Dendritic cell treated with granulocyte-macrophage colony-stimulating factor and Interleukin-4, amounts not matched to agents 40 ng/mL and 50 ng/mL, for 4 days (primary cell): ENCODE measurements at regions not wholly inside any gene's neighbourhood (a gene's known extent, or its start where the extent isn't known, plus 50 kb on each side); places are given as distances from the start of the nearest gene placed in this dataset.

Source experiments
- H3K27ac Mint-ChIP-seq: one replicate; pipeline ENCODE4 v1.8.0; 2022; ENCODE audit warnings: mild to moderate bottlenecking, mixed read lengths
- H3K27me3 Mint-ChIP-seq: one replicate; pipeline ENCODE4 v1.8.0; 2022; ENCODE audit warnings: mild to moderate bottlenecking, mixed read lengths
- H3K36me3 Mint-ChIP-seq: one replicate; pipeline ENCODE4 v1.8.0; 2022; ENCODE audit warnings: low read depth, mixed read lengths
- H3K4me1 Mint-ChIP-seq: one replicate; pipeline ENCODE4 v1.8.0; 2022; ENCODE audit warnings: low read depth, mixed read lengths
- H3K4me3 Mint-ChIP-seq: one replicate; pipeline ENCODE4 v1.8.0; 2022; ENCODE audit warnings: mild to moderate bottlenecking, moderate library complexity, mixed read lengths
- H3K9me3 Mint-ChIP-seq: one replicate; pipeline ENCODE4 v1.8.0; 2022; ENCODE audit warnings: mixed read lengths
- intact Hi-C: fragments of 100-400 bp; cut with micrococcal nuclease; formaldehyde crosslinking; loops from one replicate; pipeline ENCODE4 v1.15.0; 2022

GRCh38 chr16:35181422-35182030 lies 1722.1 kb downstream of the TP53TG3F start:
- Mint-ChIP-seq H3K27me3 (no peaks in the 10 kb centered on the region), H3K27ac (no peak overlapping the region), H3K4me3 (no peak overlapping the region), H3K36me3 (no peaks in the 10 kb centered on the region), H3K4me1 (no peaks in the 10 kb centered on the region), H3K9me3 (peaks cover 60% of the 10 kb centered on the region)
- intact Hi-C loops: no loop called here

- intact Hi-C loops: no loop called here
- Mint-ChIP-seq H3K4me3 (no peak overlapping the region), H3K27me3 (no peaks in the 10 kb centered on the region), H3K4me1 (no peaks in the 10 kb centered on the region), H3K9me3 (peaks cover 60% of the 10 kb centered on the region), H3K36me3 (no peaks in the 10 kb centered on the region), H3K27ac (no peak overlapping the region)
These were observed 1722.7 kb downstream of the TP53TG3F start for GRCh38 chr16:35182043-35182677.

- peaks cover 61% of the 10 kb centered on the region for H3K9me3 Mint-ChIP-seq
- no peaks in the 10 kb centered on the region for H3K36me3 Mint-ChIP-seq
- no peaks in the 10 kb centered on the region for H3K27me3 Mint-ChIP-seq
- H3K27ac Mint-ChIP-seq: no peak overlapping the region
- H3K4me1 Mint-ChIP-seq: no peaks in the 10 kb centered on the region
- intact Hi-C loops: no loop called here
- no peak overlapping the region for H3K4me3 Mint-ChIP-seq
These were observed 1723.6 kb downstream of the TP53TG3F start for GRCh38 chr16:35182943-35183550.

DNA sequence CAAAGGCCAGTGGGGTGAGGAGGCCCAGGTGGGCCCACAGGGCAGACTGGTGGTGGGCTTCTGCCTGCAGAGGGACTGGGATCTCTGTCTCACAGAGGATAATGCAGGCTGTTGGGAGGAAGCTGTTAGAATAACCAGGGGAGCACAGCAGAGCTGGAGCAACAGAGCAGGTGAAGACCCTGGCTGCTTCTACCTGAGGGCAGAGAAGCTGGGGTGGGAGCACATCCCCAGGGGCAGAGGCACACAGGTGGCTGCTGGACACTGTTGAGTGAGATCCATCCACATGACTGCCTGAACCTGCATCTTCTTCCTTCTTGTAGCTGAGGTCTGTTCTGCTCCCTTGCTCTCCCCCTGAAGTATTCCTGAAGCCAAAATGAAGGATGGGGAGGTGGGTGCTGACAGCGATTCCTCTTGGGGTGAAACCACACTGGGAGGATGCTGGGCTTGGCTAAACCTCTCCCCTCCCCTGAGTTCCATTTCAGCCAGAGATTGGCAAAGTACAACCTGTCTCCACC lies 1725.0 kb downstream of the TP53TG3F start:
- no peaks in the 10 kb centered on the region for H3K27me3 Mint-ChIP-seq
- no peak overlapping the region for H3K4me3 Mint-ChIP-seq
- H3K36me3 Mint-ChIP-seq: no peaks in the 10 kb centered on the region
- no peak overlapping the region for H3K27ac Mint-ChIP-seq
- no peaks in the 10 kb centered on the region for H3K4me1 Mint-ChIP-seq
- intact Hi-C loops: no loop called here
- H3K9me3 Mint-ChIP-seq: peaks cover 64% of the 10 kb centered on the region

DNA sequence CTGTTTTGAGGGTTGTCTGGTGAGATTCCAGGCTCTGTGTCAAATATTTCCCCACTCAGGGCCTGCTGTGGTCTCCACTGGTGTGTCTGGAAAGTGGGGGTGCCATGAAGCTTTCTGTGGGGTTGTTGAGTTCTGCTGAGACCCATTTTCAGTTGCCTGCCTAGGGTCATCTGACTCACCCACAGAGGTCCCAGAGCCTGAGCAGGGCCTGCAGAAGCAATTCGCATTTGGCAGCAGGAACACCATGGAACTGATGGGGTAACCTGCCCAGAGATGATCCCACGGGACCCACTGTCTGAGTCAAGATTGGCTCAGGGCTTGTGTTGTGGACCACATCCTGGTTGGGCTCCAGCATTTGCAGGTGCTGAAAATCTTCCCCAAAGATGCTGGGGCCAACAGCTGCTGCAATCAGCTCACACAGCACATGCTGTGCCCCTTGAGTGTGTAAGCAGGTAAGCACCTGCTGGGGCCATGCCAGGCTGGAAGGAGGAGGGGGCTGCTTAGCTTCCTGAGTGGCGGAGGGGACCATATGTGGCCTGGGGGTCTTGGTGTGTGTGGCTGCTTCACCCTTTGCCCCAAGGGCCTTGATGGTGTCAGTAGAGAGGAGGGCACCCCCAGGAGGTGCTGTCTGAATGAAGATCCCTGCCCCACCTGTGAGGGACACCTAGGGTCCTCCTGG lies 1726.1 kb downstream of the TP53TG3F start:
- no peak overlapping the region for H3K27ac Mint-ChIP-seq
- peaks cover 64% of the 10 kb centered on the region for H3K9me3 Mint-ChIP-seq
- no peaks in the 10 kb centered on the region for H3K36me3 Mint-ChIP-seq
- H3K4me3 Mint-ChIP-seq: no peak overlapping the region
- H3K4me1 Mint-ChIP-seq: no peaks in the 10 kb centered on the region
- intact Hi-C loops: no loop called here
- H3K27me3 Mint-ChIP-seq: no peaks in the 10 kb centered on the region

DNA sequence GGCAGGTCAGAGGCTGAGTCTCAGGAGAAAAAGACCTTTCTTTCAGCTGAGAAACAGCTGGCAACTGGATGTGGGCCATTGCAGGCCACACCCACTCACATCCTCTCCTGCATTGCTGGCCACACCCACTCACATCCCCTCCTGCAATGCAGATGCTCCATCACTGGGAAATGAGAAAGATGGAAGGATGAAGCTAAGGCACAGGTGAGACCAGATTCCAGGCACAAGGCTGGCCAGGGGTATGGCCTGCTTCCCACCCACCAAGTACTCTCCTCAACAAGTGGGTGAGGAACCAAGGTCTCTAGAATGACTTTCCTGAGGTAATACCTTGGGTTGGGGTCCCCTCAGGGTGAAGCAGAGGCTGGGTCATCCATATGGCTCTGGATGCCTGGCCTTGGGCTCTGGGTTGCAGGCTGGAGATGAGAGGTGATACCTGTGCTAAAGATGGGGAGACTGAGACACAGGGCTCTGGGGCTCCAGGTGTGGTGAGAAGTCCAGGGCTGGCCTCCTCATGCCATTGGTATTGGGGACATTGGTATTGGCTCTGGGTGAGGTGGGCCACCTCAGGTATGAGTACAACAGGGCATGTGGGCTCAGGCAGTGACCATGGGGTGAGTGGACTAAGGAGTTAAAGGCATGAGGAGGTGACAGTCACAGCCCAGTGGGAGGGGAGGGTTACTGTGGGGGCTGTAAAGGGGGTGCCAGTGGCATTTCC lies 1726.8 kb downstream of the TP53TG3F start:
- no peaks in the 10 kb centered on the region for H3K27me3 Mint-ChIP-seq
- H3K36me3 Mint-ChIP-seq: no peaks in the 10 kb centered on the region
- H3K27ac Mint-ChIP-seq: no peak overlapping the region

DNA sequence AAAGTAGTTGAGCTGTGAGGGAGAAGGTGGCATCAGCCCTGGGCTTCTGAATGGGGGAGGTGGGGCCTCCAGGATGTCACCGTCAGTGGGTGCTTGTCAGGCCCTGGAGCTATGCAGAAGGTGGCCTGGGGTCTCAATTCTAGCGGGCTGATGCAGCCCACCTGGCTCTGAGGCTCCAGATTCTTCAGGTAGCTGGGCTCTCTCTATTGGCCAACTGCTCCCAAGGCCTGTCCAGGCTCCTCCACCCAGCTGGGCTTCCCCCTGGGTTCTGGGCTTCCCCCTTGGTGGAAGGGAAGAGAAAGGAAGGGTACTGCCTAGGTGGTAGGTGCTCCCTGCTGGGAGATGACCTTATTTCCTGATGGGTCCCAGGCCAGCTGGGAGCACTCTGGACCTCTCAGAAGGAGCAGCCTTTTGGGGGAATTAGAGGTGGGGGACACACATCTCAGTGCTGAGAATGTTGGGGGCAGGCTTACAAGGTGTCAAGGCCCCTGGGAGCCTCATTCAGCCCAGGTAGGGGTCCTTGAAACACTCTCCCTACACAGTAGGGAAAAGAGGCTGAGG lies 1728.3 kb downstream of the TP53TG3F start:
- Mint-ChIP-seq H3K27ac (no peak overlapping the region), H3K9me3 (peaks cover 51% of the 10 kb centered on the region), H3K4me1 (no peaks in the 10 kb centered on the region), H3K36me3 (no peaks in the 10 kb centered on the region), H3K27me3 (no peaks in the 10 kb centered on the region), H3K4me3 (no peak overlapping the region)
- intact Hi-C loops: no loop called here

More for the DNA sequence above, 1726.8 kb downstream of the TP53TG3F start:
- intact Hi-C loops: no loop called here
- no peaks in the 10 kb centered on the region for H3K4me1 Mint-ChIP-seq
- no peak overlapping the region for H3K4me3 Mint-ChIP-seq
- peaks cover 64% of the 10 kb centered on the region for H3K9me3 Mint-ChIP-seq

- Mint-ChIP-seq H3K27me3 (no peaks in the 10 kb centered on the region), H3K9me3 (peaks cover 47% of the 10 kb centered on the region), H3K4me3 (no peak overlapping the region), H3K4me1 (no peaks in the 10 kb centered on the region), H3K27ac (no peak overlapping the region), H3K36me3 (no peaks in the 10 kb centered on the region)
- intact Hi-C loops: no loop called here
These were observed 1729.1 kb downstream of the TP53TG3F start for GRCh38 chr16:35188288-35189155.

GRCh38 chr16:35192993-35193392 lies 1733.6 kb downstream of the TP53TG3F start:
- no peaks in the 10 kb centered on the region for H3K27me3 Mint-ChIP-seq
- intact Hi-C loops: no loop called here
- H3K9me3 Mint-ChIP-seq: peaks cover 51% of the 10 kb centered on the region
- H3K4me1 Mint-ChIP-seq: no peaks in the 10 kb centered on the region
- H3K4me3 Mint-ChIP-seq: no peak overlapping the region
- H3K27ac Mint-ChIP-seq: no peak overlapping the region
- H3K36me3 Mint-ChIP-seq: no peaks in the 10 kb centered on the region

- H3K27me3 Mint-ChIP-seq: no peaks in the 10 kb centered on the region
- H3K27ac Mint-ChIP-seq: no peak overlapping the region
- H3K9me3 Mint-ChIP-seq: peaks cover 56% of the 10 kb centered on the region
- H3K4me1 Mint-ChIP-seq: no peaks in the 10 kb centered on the region
- no peaks in the 10 kb centered on the region for H3K36me3 Mint-ChIP-seq
- no peak overlapping the region for H3K4me3 Mint-ChIP-seq
- intact Hi-C loops: no loop called here
These were observed 1734.5 kb downstream of the TP53TG3F start for GRCh38 chr16:35193956-35194355.

- intact Hi-C loops: no loop called here
- no peak overlapping the region for H3K27ac Mint-ChIP-seq
- H3K27me3 Mint-ChIP-seq: no peaks in the 10 kb centered on the region
- H3K36me3 Mint-ChIP-seq: no peaks in the 10 kb centered on the region
- peaks cover 62% of the 10 kb centered on the region for H3K9me3 Mint-ChIP-seq
- H3K4me3 Mint-ChIP-seq: no peak overlapping the region
- H3K4me1 Mint-ChIP-seq: no peaks in the 10 kb centered on the region
These were observed 1735.3 kb downstream of the TP53TG3F start for GRCh38 chr16:35194681-35195080.

GRCh38 chr16:35195173-35195863 lies 1735.9 kb downstream of the TP53TG3F start:
- H3K4me3 Mint-ChIP-seq: no peak overlapping the region
- no peaks in the 10 kb centered on the region for H3K36me3 Mint-ChIP-seq
- no peaks in the 10 kb centered on the region for H3K4me1 Mint-ChIP-seq
- intact Hi-C loops: no loop called here
- no peaks in the 10 kb centered on the region for H3K27me3 Mint-ChIP-seq
- H3K27ac Mint-ChIP-seq: no peak overlapping the region
- peaks cover 69% of the 10 kb centered on the region for H3K9me3 Mint-ChIP-seq
